ENCODE measurements at regions not wholly inside any gene's neighbourhood (a gene's known extent, or its start where the extent isn't known, plus 50 kb on each side); places are given as distances from the start of the nearest gene placed in this dataset.

DNA sequence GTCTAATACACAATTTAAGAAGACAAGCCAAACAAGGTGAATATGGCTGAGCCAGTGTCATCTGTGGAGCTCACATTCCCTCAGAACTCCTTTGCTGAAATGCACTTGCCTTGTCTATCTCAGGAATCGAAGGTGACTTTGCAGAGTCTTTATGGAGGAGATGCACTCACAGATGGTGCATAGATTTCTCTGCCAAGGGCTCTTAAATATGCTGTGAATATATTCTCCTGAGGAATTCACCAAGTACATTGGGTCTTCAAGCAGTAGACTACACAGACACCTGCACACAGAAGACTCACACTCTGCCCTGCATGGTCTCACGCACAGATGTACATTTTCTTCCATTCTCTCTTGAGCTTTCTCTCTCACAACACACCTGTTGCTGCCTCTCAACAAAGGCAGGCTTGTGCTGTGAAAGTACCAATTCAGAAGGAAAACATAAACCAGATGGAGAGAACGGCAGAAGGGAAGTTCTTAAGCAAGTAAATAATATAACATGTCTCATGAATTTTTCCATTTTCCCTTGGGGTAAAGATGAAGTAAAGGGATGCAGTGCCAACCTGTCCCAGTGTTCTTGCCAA is 174.7 kb downstream of the DLEU7 start:
- Histone ChIP-seq H3K27me3 (ENCODE audit: insufficient read depth, low read length, poor library complexity) (no peaks in the 10 kb centered on the region), H3K4me1 (ENCODE audit: insufficient read depth, low read length) (peaks cover 14% of the 10 kb centered on the region), H3K36me3 (ENCODE audit: insufficient read depth, low read length) (no peaks in the 10 kb centered on the region), H2AFZ (ENCODE audit: low read depth, low read length) (no peak overlapping the region), H3K27ac (ENCODE audit: low read length) (no peak overlapping the region; the same call in 1 of the 2 replicates), H3K4me3 (ENCODE audit: low read depth in 1 of 2, low read length in 2 of 2) (no peak overlapping the region), H4K20me1 (ENCODE audit: insufficient read depth, low read length) (no peaks in the 10 kb centered on the region), H3K9ac (ENCODE audit: low read depth, low read length) (no peak overlapping the region), H3K4me2 (ENCODE audit: insufficient read depth, low read length) (no peak overlapping the region), H3K9me3 (ENCODE audit: insufficient read depth, low read length, severe bottlenecking) (peaks cover 10% of the 10 kb centered on the region), H3K79me2 (ENCODE audit: insufficient read depth, low read length) (no peaks in the 10 kb centered on the region)
- TF ChIP-seq EZH2 (IDR thresholded peaks at IDR 0.05; ENCODE audit: borderline replicate concordance, low read depth, low read length, severe bottlenecking), result no peak
- TF ChIP-seq, protein P1, sequence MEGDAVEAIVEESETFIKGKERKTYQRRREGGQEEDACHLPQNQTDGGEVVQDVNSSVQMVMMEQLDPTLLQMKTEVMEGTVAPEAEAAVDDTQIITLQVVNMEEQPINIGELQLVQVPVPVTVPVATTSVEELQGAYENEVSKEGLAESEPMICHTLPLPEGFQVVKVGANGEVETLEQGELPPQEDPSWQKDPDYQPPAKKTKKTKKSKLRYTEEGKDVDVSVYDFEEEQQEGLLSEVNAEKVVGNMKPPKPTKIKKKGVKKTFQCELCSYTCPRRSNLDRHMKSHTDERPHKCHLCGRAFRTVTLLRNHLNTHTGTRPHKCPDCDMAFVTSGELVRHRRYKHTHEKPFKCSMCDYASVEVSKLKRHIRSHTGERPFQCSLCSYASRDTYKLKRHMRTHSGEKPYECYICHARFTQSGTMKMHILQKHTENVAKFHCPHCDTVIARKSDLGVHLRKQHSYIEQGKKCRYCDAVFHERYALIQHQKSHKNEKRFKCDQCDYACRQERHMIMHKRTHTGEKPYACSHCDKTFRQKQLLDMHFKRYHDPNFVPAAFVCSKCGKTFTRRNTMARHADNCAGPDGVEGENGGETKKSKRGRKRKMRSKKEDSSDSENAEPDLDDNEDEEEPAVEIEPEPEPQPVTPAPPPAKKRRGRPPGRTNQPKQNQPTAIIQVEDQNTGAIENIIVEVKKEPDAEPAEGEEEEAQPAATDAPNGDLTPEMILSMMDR (IDR thresholded peaks at IDR 0.05; ENCODE audit: borderline replicate concordance, extremely low read depth, low read length, poor library complexity, severe bottlenecking), result no peak
- no peak for DNase-seq
- peak; percentile 72 for ATAC-seq (ENCODE audit: insufficient read depth, low read depth)

DNA sequence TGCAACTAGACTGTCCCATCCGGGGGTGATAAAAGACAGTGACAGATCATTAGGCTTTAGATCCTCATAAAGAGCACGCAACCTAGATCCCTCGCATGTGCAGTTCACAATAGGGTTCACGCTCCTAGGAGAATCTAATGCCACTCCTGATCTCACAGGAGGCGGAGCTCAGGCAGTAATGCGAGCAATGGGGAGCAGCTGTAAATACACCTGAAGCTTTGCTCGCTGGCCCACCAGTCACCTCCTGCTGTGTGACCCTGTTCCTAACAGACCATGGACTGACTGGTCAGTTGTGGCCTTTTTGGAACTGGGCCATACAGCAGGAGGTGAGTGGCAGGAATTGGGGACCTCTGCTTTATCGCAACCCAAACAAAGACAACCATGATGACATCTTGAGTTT is 173.2 kb downstream of the DLEU7 start:
- H3K4me2 ChIP-seq (ENCODE audit: insufficient read depth, low read length), result no peak overlapping the region
- ATAC-seq (ENCODE audit: insufficient read depth, low read depth) (no peak), DNase-seq (no peak)
- no peaks in the 10 kb centered on the region for H4K20me1 ChIP-seq (ENCODE audit: insufficient read depth, low read length)
- H2AFZ ChIP-seq (ENCODE audit: low read depth, low read length), result no peak overlapping the region
- peaks cover 14% of the 10 kb centered on the region for H3K4me1 ChIP-seq (ENCODE audit: insufficient read depth, low read length)
- no peak for TF ChIP-seq EZH2 (IDR thresholded peaks at IDR 0.05; ENCODE audit: borderline replicate concordance, low read depth, low read length, severe bottlenecking)
- TF ChIP-seq, protein P1 (IDR thresholded peaks at IDR 0.05; ENCODE audit: borderline replicate concordance, extremely low read depth, low read length, poor library complexity, severe bottlenecking), result no peak
- no peaks in the 10 kb centered on the region for H3K79me2 ChIP-seq (ENCODE audit: insufficient read depth, low read length)
- H3K36me3 ChIP-seq (ENCODE audit: insufficient read depth, low read length), result no peaks in the 10 kb centered on the region
- H3K9me3 ChIP-seq (ENCODE audit: insufficient read depth, low read length, severe bottlenecking), result peaks cover 7% of the 10 kb centered on the region
- no peaks in the 10 kb centered on the region for H3K27me3 ChIP-seq (ENCODE audit: insufficient read depth, low read length, poor library complexity)
- no peak overlapping the region for H3K4me3 ChIP-seq (ENCODE audit: low read depth in 1 of 2, low read length in 2 of 2)
- no peak overlapping the region for H3K27ac ChIP-seq (ENCODE audit: low read length)
- no peak overlapping the region for H3K9ac ChIP-seq (ENCODE audit: low read depth, low read length)

DNA sequence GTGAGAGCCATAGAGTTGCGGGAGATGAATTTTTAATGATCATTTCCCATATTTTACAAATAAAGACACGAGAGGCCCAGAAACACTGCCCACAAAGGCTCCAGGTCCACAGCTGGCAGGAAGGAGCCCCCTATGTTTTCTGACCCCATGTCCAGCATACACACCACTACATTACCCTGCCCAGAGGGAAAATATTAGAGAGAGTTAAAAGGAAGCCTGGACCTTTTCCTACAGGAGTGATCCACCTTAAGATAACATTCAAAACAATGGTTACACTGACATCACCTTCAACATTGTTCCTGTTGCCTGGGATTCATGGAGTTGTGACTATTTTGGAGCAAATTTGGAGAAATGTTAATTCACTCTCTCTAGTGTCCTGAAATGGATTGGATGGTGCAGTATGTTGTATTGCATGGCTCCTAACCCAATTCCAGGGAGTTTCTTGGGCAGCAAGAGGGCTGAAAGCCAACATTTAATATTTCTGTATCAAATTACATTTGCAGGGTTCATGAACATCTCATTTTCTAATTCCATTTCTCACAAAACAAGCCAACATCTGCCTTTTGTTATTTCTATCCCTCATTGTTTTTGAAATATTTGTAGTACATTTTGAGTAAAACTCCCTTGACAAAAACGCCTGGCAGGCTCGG is 172.5 kb downstream of the DLEU7 start:
- H3K4me3 ChIP-seq (ENCODE audit: low read depth in 1 of 2, low read length in 2 of 2), result no peak overlapping the region
- H3K79me2 ChIP-seq (ENCODE audit: insufficient read depth, low read length), result no peaks in the 10 kb centered on the region
- no peaks in the 10 kb centered on the region for H3K27me3 ChIP-seq (ENCODE audit: insufficient read depth, low read length, poor library complexity)
- H4K20me1 ChIP-seq (ENCODE audit: insufficient read depth, low read length), result no peaks in the 10 kb centered on the region
- H3K27ac ChIP-seq (ENCODE audit: low read length), result no peak overlapping the region
- TF ChIP-seq EZH2 (IDR thresholded peaks at IDR 0.05; ENCODE audit: borderline replicate concordance, low read depth, low read length, severe bottlenecking), result no peak
- TF ChIP-seq, protein P1 (IDR thresholded peaks at IDR 0.05; ENCODE audit: borderline replicate concordance, extremely low read depth, low read length, poor library complexity, severe bottlenecking), result no peak
- peaks cover 5% of the 10 kb centered on the region for H3K9me3 ChIP-seq (ENCODE audit: insufficient read depth, low read length, severe bottlenecking)
- ATAC-seq (ENCODE audit: insufficient read depth, low read depth), result no peak
- H3K9ac ChIP-seq (ENCODE audit: low read depth, low read length), result no peak overlapping the region
- no peaks in the 10 kb centered on the region for H3K36me3 ChIP-seq (ENCODE audit: insufficient read depth, low read length)
- H3K4me2 ChIP-seq (ENCODE audit: insufficient read depth, low read length), result no peak overlapping the region
- peaks cover 19% of the 10 kb centered on the region for H3K4me1 ChIP-seq (ENCODE audit: insufficient read depth, low read length)
- no peak overlapping the region for H2AFZ ChIP-seq (ENCODE audit: low read depth, low read length)
- DNase-seq, result no peak
